ENCODE measurements at regions not wholly inside any gene's neighbourhood (a gene's known extent, or its start where the extent isn't known, plus 50 kb on each side); places are given as distances from the start of the nearest gene placed in this dataset.

DNA sequence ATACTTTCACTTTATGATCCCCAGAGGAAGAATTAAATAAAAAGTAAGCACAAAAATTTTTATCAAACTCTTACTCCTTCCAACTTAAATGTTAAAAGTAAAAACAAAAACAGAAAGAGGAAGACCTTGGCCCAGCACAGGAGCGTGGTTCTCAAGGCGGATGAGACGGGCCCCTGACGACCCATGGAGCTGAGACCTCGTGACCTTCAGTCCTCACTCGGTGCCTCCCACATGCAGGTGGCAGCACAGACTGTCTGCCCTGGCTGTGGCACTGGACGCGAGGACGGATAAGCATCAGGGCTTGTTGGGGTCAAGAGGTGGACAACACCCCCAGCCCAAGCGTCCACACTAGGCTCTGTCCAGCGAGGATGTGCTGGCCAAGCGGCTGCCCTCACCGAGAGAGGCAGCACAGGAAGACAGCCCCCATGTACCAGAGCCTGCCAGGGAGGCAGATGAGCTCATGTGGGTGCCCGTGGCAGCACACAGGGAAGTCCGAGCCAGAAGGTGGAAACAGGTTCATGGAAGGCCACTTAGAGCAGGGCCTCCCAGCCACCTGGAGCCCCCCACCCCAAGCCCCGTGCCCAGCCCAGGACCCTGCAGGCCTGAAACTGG, 1389.8 kb downstream of the TBC1D22A start:
- ChIA-PET POLR2A (no interaction called here), CTCF (no interaction called here)
- DNase-seq (ENCODE audit: low read depth, low spot score) (no peak), ATAC-seq (no peak)
- Histone ChIP-seq H3K9me3 (ENCODE audit: control insufficient read depth, insufficient read depth, low read depth, low read length) (no peaks in the 10 kb centered on the region), H3K36me3 (ENCODE audit: control insufficient read depth, insufficient read depth, low read length) (no peaks in the 10 kb centered on the region), H3K4me3 (ENCODE audit: low read depth in 2 of 2, low read length in 2 of 2) (no peak overlapping the region), H3K27ac (ENCODE audit: low read length) (no peak overlapping the region), H3K4me1 (ENCODE audit: control insufficient read depth, insufficient read depth, low read length) (no peaks in the 10 kb centered on the region), H3K27me3 (ENCODE audit: control insufficient read depth, insufficient read depth, low read length) (no peaks in the 10 kb centered on the region; the same call in 1 of the 2 replicates)
- BruUV-seq (replicated peaks), result no TSS peak
- TF ChIP-seq TCF7L2 (IDR thresholded peaks at IDR 0.05; ENCODE audit: low read depth, low read length), result no peak
- TF ChIP-seq, protein P1, sequence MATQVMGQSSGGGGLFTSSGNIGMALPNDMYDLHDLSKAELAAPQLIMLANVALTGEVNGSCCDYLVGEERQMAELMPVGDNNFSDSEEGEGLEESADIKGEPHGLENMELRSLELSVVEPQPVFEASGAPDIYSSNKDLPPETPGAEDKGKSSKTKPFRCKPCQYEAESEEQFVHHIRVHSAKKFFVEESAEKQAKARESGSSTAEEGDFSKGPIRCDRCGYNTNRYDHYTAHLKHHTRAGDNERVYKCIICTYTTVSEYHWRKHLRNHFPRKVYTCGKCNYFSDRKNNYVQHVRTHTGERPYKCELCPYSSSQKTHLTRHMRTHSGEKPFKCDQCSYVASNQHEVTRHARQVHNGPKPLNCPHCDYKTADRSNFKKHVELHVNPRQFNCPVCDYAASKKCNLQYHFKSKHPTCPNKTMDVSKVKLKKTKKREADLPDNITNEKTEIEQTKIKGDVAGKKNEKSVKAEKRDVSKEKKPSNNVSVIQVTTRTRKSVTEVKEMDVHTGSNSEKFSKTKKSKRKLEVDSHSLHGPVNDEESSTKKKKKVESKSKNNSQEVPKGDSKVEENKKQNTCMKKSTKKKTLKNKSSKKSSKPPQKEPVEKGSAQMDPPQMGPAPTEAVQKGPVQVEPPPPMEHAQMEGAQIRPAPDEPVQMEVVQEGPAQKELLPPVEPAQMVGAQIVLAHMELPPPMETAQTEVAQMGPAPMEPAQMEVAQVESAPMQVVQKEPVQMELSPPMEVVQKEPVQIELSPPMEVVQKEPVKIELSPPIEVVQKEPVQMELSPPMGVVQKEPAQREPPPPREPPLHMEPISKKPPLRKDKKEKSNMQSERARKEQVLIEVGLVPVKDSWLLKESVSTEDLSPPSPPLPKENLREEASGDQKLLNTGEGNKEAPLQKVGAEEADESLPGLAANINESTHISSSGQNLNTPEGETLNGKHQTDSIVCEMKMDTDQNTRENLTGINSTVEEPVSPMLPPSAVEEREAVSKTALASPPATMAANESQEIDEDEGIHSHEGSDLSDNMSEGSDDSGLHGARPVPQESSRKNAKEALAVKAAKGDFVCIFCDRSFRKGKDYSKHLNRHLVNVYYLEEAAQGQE (IDR thresholded peaks at IDR 0.05; ENCODE audit: insufficient read depth in 1 of 2, low read depth in 2 of 2, low read length in 1 of 2), result no peak
- in situ Hi-C loops (cut with HindIII; ENCODE audit: low pct_unique_long_range_greater_than_20kb, low sequenced_read_pairs), result no loop called here
- intact Hi-C loops (cut with micrococcal nuclease; ENCODE audit: unreplicated experiment), result no loop called here

DNA sequence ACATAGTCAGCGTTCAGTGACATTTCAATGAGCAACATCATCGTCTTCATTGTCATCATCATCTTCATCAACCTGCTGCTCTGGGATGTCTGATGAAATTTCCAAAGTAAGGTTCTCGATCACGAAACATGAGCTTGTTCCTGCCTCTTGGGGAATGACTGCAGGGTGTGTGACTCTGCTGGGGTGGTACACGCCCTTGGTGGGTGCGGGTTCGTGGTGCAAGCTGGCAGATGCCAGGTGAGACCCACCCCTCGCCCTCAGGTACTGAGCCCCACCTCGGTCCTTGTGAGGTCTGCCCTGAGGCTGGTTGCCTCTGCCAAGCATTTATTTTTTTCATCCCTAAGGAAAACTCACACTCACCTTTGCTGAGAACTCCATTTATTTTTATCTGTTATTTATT, 1389.2 kb downstream of the TBC1D22A start:
- Histone ChIP-seq H3K9me3 (ENCODE audit: control insufficient read depth, insufficient read depth, low read depth, low read length) (no peaks in the 10 kb centered on the region), H3K4me3 (ENCODE audit: low read depth in 2 of 2, low read length in 2 of 2) (no peak overlapping the region), H3K27ac (ENCODE audit: low read length) (no peak overlapping the region), H3K27me3 (ENCODE audit: control insufficient read depth, insufficient read depth, low read length) (no peaks in the 10 kb centered on the region; the same call in 1 of the 2 replicates), H3K36me3 (ENCODE audit: control insufficient read depth, insufficient read depth, low read length) (no peaks in the 10 kb centered on the region), H3K4me1 (ENCODE audit: control insufficient read depth, insufficient read depth, low read length) (no peaks in the 10 kb centered on the region)
- TF ChIP-seq TCF7L2 (IDR thresholded peaks at IDR 0.05; ENCODE audit: low read depth, low read length) (no peak), SIN3A (IDR thresholded peaks at IDR 0.05; ENCODE audit: borderline replicate concordance, insufficient read depth, low read depth, low read length) (no peak), POLR2AphosphoS5 (IDR thresholded peaks at IDR 0.05; ENCODE audit: low read depth, low read length) (no peak)
- TF ChIP-seq, protein P1 (IDR thresholded peaks at IDR 0.05; ENCODE audit: insufficient read depth in 1 of 2, low read depth in 2 of 2, low read length in 1 of 2), result no peak
- TF ChIP-seq, protein P2, sequence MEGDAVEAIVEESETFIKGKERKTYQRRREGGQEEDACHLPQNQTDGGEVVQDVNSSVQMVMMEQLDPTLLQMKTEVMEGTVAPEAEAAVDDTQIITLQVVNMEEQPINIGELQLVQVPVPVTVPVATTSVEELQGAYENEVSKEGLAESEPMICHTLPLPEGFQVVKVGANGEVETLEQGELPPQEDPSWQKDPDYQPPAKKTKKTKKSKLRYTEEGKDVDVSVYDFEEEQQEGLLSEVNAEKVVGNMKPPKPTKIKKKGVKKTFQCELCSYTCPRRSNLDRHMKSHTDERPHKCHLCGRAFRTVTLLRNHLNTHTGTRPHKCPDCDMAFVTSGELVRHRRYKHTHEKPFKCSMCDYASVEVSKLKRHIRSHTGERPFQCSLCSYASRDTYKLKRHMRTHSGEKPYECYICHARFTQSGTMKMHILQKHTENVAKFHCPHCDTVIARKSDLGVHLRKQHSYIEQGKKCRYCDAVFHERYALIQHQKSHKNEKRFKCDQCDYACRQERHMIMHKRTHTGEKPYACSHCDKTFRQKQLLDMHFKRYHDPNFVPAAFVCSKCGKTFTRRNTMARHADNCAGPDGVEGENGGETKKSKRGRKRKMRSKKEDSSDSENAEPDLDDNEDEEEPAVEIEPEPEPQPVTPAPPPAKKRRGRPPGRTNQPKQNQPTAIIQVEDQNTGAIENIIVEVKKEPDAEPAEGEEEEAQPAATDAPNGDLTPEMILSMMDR (IDR thresholded peaks at IDR 0.05), result no peak
- POLR2A ChIA-PET, result no interaction called here
- no TSS peak for BruUV-seq (replicated peaks)
- intact Hi-C loops (cut with micrococcal nuclease; ENCODE audit: unreplicated experiment) (no loop called here), in situ Hi-C loops (cut with HindIII; ENCODE audit: low pct_unique_long_range_greater_than_20kb, low sequenced_read_pairs) (no loop called here)
- CTCF ChIA-PET, result no interaction called here
- DNase-seq (ENCODE audit: low read depth, low spot score) (no peak), ATAC-seq (no peak)

Data from Panc1 (cell line).